ENCODE measurements at regions not wholly inside any gene's neighbourhood (a gene's known extent, or its start where the extent isn't known, plus 50 kb on each side); places are given as distances from the start of the nearest gene placed in this dataset.

GRCh38 chr3:127036209-127037020 lies 53.5 kb downstream of the PLXNA1 start:
- Histone ChIP-seq H3K4me3 (replicated peaks in 1 of 3; ENCODE audit: insufficient read depth in 1 of 3, low read depth in 1 of 3, low read length in 3 of 3) (no peak overlapping the region), H3K9me1 (replicated peaks; ENCODE audit: control insufficient read depth, extremely low read depth, insufficient read depth, low read length) (no peaks in the 10 kb centered on the region), H3K9me3 (replicated peaks; ENCODE audit: control insufficient read depth, insufficient read depth, low read length) (no peaks in the 10 kb centered on the region), H3K27me3 (ENCODE audit: control insufficient read depth in 2 of 2, insufficient read depth in 2 of 2, low read length in 2 of 2) (no peaks in the 10 kb centered on the region), H3K79me2 (ENCODE audit: control insufficient read depth, insufficient read depth, low read length) (no peaks in the 10 kb centered on the region), H3K9ac (replicated peaks; ENCODE audit: extremely low read depth, insufficient read depth, low read length) (no peak overlapping the region), H3K4me1 (ENCODE audit: control insufficient read depth, extremely low read depth, insufficient read depth, low read length) (no peaks in the 10 kb centered on the region), H3K4me2 (ENCODE audit: insufficient read depth, low read length) (no peak overlapping the region), H2AFZ (ENCODE audit: low read depth, low read length) (no peak overlapping the region), H3K36me3 (ENCODE audit: control insufficient read depth in 2 of 2, extremely low read depth in 1 of 2, insufficient read depth in 2 of 2, low read length in 2 of 2) (no peaks in the 10 kb centered on the region), H3K27ac (ENCODE audit: insufficient read depth, low read depth, low read length) (no peak overlapping the region), H4K20me1 (replicated peaks; ENCODE audit: control insufficient read depth, extremely low read depth, insufficient read depth, low read length) (no peaks in the 10 kb centered on the region)
- no peak for FAIRE-seq
- no TSS peak for BruUV-seq (replicated peaks)
- TF ChIP-seq MAX (IDR thresholded peaks at IDR 0.05; ENCODE audit: insufficient read depth, insufficient read length) = no peak
- no peak for TF ChIP-seq CTCF (IDR thresholded peaks at IDR 0.05; ENCODE audit: extremely low read depth in 1 of 2, insufficient read depth in 1 of 2, low read depth in 1 of 2, low read length in 2 of 2)
- no peak for TF ChIP-seq POLR2AphosphoS5 (IDR thresholded peaks at IDR 0.05; ENCODE audit: insufficient read depth, low read depth, low read length)
- TF ChIP-seq FOS (IDR thresholded peaks at IDR 0.05; ENCODE audit: borderline replicate concordance, insufficient read depth, low read length) = no peak
- no peak for TF ChIP-seq JUN (IDR thresholded peaks at IDR 0.05; ENCODE audit: borderline replicate concordance, insufficient read depth, insufficient read length, low read depth)
- TF ChIP-seq EZH2 (IDR thresholded peaks at IDR 0.05; ENCODE audit: borderline replicate concordance, low read depth, low read length, severe bottlenecking) = no peak
- no peak for DNase-seq (ENCODE audit: low read depth, low spot score)
- intact Hi-C loops (cut with micrococcal nuclease) (no loop called here), dilution Hi-C loops (cut with MboI; ENCODE audit: extremely low pct_ligation_motif_present, low sequenced_read_pairs) (no loop called here)
- CTCF ChIA-PET = interaction anchor here (1.0 kb wide), 1 partner anchor 285 kb away, joined by 3 read pairs; no protein-coding TSS in a partner anchor
- POLR2A ChIA-PET = no interaction called here
